ENCODE measurements at regions not wholly inside any gene's neighbourhood (a gene's known extent, or its start where the extent isn't known, plus 50 kb on each side); places are given as distances from the start of the nearest gene placed in this dataset.
"Not testable (repeated sequence)": the region's sequence is repeated elsewhere in the genome, so short reads cannot be mapped to it uniquely, and the experiment has no call there.

GRCh38 chr7:153564391-153564790 lies 487.8 kb upstream of the DPP6 start:
- Histone ChIP-seq H3K4me1 (replicated peaks) (no peaks in the 10 kb centered on the region), H3K27me3 (replicated peaks; ENCODE audit: insufficient read depth) (no peaks in the 10 kb centered on the region), H3K4me3 (no peak overlapping the region), H3K27ac (no peak overlapping the region), H3K9me3 (no peaks in the 10 kb centered on the region), H3K36me3 (no peaks in the 10 kb centered on the region)
- 72% methylated on average over 6 of the region's 6 CpGs for WGBS
- TF ChIP-seq CTCF (IDR thresholded peaks at IDR 0.05) (no peak), POLR2AphosphoS5 (IDR thresholded peaks at IDR 0.05) (no peak), POLR2A (IDR thresholded peaks at IDR 0.05) (no peak)
- intact Hi-C loops (cut with DNase I) = no loop called here
- no peak for DNase-seq (ENCODE audit: low spot score)

GRCh38 chr7:153566324-153566723 lies 485.9 kb upstream of the DPP6 start:
- Histone ChIP-seq H3K4me1 (replicated peaks) (no peaks in the 10 kb centered on the region), H3K36me3 (no peaks in the 10 kb centered on the region), H3K4me3 (no peak overlapping the region), H3K27ac (no peak overlapping the region), H3K9me3 (no peaks in the 10 kb centered on the region), H3K27me3 (replicated peaks; ENCODE audit: insufficient read depth) (no peaks in the 10 kb centered on the region)
- intact Hi-C loops (cut with DNase I) = no loop called here
- 73% methylated on average over 6 of the region's 6 CpGs for WGBS
- no peak for TF ChIP-seq CTCF (IDR thresholded peaks at IDR 0.05)
- no peak for TF ChIP-seq POLR2A (IDR thresholded peaks at IDR 0.05)
- no peak for TF ChIP-seq POLR2AphosphoS5 (IDR thresholded peaks at IDR 0.05)
- DNase-seq (ENCODE audit: low spot score) = no peak

GRCh38 chr7:153567426-153567825 lies 484.8 kb upstream of the DPP6 start:
- no peak for DNase-seq (ENCODE audit: low spot score)
- no peak overlapping the region for H3K27ac ChIP-seq
- H3K4me1 ChIP-seq (replicated peaks) = no peaks in the 10 kb centered on the region
- H3K27me3 ChIP-seq (replicated peaks; ENCODE audit: insufficient read depth) = no peaks in the 10 kb centered on the region
- no peaks in the 10 kb centered on the region for H3K9me3 ChIP-seq
- no peaks in the 10 kb centered on the region for H3K36me3 ChIP-seq
- WGBS = 78% methylated on average over 5 of the region's 5 CpGs
- no peak overlapping the region for H3K4me3 ChIP-seq
- intact Hi-C loops (cut with DNase I) = no loop called here
- no peak for TF ChIP-seq POLR2A (IDR thresholded peaks at IDR 0.05)
- no peak for TF ChIP-seq POLR2AphosphoS5 (IDR thresholded peaks at IDR 0.05)
- no peak for TF ChIP-seq CTCF (IDR thresholded peaks at IDR 0.05)

GRCh38 chr7:153569520-153569919 lies 482.7 kb upstream of the DPP6 start:
- DNase-seq (ENCODE audit: low spot score); intact Hi-C loops (cut with DNase I): not testable (repeated sequence)
- 86% methylated on average over 1 of the region's 1 CpG for WGBS

GRCh38 chr7:153576096-153576495 lies 476.1 kb upstream of the DPP6 start:
- no peak for TF ChIP-seq POLR2A (IDR thresholded peaks at IDR 0.05)
- no peak for TF ChIP-seq CTCF (IDR thresholded peaks at IDR 0.05)
- TF ChIP-seq POLR2AphosphoS5 (IDR thresholded peaks at IDR 0.05) = no peak
- Histone ChIP-seq H3K36me3 (no peaks in the 10 kb centered on the region), H3K9me3 (no peaks in the 10 kb centered on the region), H3K4me1 (replicated peaks) (no peaks in the 10 kb centered on the region), H3K27me3 (replicated peaks; ENCODE audit: insufficient read depth) (no peaks in the 10 kb centered on the region), H3K4me3 (no peak overlapping the region), H3K27ac (no peak overlapping the region)
- no peak for DNase-seq (ENCODE audit: low spot score)
- intact Hi-C loops (cut with DNase I) = no loop called here
- WGBS = 100% methylated on average over 1 of the region's 1 CpG

More at GRCh38 chr7:153569520-153569919, 482.7 kb upstream of the DPP6 start:
- not testable (repeated sequence) for H3K27me3 ChIP-seq (replicated peaks; ENCODE audit: insufficient read depth); H3K27ac ChIP-seq; H3K9me3 ChIP-seq; H3K36me3 ChIP-seq; H3K4me3 ChIP-seq; H3K4me1 ChIP-seq (replicated peaks)

Data from prostate gland (tissue), 2 donors.